HG03439 (cell line): ENCODE measurements at regions not wholly inside any gene's neighbourhood (a gene's known extent, or its start where the extent isn't known, plus 50 kb on each side); places are given as distances from the start of the nearest gene placed in this dataset.

Experiments used
- ATAC-seq: cut with Tn5 transposase; IDR thresholded peaks from one replicate; pipeline ENCODE4 v1.9.1; 2021; ENCODE audit warnings: mild to moderate bottlenecking, moderate library complexity; ENCODE audit not compliant: unreplicated experiment

DNA sequence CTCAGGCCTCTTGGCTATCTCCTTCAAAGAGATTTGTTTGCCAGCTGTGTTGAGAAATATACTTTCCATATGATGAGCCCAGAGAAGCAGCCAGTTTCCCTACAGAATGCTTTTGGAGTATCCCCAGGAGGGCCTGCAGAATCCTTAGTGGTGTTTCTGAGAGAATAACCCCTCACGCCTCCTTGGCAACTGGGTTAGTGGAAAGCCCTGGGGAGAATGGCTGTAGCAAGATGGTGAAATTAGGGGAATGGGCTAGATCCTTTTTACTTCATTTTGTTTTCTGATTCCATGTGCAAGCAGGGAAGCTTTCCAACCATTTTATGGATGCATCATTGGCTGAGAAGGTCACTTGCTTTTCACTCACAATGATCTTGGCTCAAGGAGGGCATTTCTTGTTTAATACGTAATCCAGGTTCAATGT is 364.6 kb downstream of the DMRT2 start:
- no peak for ATAC-seq

- ATAC-seq = no peak
Observed at GRCh38 chr9:1415146-1415545, 365.0 kb downstream of the DMRT2 start.

DNA sequence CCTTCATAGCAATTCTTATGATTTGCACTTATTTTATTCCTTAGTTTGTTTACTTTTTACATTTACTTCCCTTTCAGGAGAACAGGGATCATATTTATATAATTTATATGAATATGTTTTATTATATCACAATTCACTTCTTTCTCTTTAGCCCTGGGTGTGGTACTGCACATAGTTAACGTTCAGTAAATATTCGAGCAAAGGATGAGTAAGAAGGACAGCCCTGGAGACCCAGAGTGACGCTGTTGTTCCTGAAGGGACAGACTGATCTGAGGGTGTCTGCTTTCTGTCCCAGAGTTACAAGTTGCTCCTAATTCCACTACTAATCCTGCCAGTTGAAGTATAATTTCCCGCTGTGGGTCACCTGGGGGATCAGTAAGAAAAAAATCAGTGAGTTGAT is 366.1 kb downstream of the DMRT2 start:
- no peak for ATAC-seq

DNA sequence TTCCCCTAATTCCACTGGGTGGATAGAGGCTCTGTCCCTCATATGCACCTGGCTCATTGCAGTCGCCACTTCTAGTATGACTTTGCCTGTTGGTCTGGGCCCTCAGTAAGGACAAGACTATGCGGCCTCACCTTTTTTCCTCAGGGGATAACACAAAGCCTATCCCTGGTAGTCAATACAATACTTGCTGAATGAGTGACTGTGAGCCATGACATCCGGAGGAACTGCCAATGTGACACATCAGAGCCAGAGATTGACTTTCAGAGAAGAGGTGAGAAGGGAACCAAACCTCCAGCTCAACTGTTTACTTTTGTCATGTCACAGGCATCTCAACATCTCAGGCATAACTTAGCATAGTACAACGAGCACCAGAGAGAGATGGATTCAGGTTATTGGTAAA is 371.3 kb downstream of the DMRT2 start:
- no peak for ATAC-seq

GRCh38 chr9:1427875-1428274 is 377.7 kb downstream of the DMRT2 start:
- no peak for ATAC-seq

DNA sequence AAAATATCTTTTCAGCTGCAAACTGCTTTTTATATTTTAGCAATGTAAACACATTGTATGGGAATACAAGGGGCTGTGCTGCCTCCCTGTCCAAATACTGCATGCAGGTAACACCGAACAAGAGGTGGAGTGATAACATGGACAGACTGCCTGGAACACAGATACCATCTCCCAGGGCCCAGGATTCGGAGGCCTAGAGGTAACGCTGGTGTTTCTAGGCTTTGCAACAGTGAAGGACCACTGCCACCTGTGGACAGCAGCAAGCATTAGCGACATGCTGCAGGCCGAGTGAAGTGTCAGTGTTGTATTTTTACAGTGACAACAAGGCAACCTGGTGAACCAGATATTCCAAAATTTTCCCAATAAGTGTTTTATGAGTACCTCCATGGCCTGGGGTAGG is 379.1 kb downstream of the DMRT2 start:
- ATAC-seq = no peak

DNA sequence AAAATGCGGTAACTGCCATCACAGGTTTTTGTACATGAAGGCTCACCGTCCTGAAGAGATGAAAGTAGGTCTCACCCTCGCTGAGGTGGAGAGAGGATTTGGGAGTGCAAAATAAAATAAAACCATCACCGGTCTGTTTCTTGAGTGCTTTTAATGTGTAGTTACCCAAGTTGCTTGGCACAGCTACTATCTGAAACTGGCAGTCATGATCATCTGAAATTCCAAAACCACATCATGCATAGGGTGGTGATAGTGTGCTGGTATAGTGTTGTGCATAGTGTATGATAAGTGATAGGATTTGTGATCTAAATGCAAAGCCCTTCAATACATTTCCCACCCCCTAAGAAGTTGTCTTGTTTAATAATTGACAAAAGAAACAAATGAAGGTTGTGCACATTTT is 381.3 kb downstream of the DMRT2 start:
- ATAC-seq = no peak

GRCh38 chr9:1434052-1434767 is 384.1 kb downstream of the DMRT2 start:
- no peak for ATAC-seq

DNA sequence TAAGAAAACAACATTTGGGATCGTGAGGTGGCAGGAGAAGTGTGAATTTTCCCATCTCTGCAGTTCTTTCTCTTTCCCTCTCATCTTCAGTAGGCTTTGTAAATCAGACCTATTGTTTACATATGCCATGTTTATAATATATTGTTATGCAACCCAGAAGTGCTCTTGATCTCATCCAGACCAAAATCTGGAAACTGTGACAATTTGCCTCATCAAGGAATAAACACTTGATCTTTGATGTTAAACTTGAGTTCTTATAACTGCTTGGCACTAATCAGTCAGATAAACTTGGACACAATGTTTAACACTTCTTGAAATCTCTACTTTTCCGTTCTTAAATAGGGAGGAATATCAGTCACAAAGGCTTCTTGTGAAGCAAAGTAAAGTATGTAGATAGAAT is 384.7 kb downstream of the DMRT2 start:
- ATAC-seq = no peak

- ATAC-seq = no peak
Observed at GRCh38 chr9:1440256-1440655, 390.1 kb downstream of the DMRT2 start.

DNA sequence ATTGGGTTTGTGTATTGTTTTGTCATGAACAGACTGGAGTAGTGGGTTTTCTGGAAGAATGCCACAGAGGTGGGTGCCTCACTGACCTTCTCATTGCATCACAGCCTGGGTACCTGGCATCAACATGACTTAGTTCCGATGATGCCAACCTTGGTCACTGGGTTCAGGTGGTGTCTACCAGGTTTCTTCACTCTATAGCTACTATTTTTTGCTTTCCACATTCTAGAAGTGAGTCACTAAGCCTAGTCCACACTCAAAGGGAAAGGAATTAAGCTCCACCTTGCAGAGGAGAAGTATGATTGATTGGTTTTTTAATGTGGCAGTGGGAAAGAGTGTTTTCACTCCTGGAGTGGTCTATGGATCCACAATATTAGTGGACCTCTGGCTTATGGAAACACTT is 391.9 kb downstream of the DMRT2 start:
- no peak for ATAC-seq

DNA sequence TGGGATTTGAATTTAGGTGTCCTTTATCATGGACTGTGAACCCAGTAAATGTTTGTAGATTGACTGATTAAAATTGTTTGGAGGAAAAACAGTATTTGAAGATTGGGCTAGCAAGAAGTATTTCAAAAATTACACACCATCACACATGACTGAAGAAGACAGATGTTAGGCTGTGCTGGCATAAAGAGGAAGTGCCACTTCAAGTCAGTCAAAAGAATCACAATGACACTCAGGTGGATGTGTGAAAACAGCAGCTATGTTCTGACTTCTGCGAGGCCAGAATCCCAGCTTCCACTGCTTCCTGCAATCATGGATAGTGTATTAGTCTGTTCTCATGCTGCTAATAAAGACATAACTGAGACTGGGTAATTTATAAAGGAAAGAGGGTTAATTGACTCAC is 393.3 kb downstream of the DMRT2 start:
- no peak for ATAC-seq

DNA sequence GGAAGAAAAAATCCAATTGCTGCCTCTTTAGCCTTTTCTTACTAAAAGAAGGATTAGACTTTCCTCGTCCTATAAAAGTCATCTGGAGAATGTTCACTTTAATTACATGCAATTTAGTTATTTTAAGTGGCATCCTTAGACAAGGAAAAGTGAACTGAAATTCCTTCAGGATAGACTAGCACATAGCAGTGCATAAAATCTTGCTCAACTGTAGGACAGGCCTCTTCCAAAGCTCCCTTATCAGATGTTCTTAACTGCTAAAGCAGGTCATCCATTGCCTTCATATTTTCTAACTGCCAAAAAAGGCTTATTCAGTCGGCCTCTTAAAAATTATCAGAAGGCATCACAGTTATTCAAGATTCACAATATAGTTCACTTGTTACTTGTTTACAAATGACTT is 396.5 kb downstream of the DMRT2 start:
- ATAC-seq = no peak

DNA sequence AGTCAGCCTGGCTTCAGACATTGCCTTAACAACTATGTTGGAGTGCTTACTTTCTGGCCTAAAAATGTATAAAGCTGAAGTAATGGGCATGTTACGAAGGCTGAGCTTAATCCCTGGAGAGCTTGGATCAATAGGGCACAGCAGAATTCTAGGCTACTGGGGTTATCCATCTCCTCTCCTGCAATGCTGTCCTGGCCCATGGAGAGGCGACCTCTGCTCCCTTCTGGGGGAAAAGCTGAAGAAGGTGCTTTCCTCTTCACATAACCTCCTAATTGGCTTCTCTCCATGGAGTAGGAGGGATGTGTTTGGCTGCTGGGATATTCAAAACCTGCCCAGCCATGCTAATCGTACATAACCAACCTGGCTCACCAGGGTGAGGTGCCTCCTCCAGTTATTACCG is 403.5 kb downstream of the DMRT2 start:
- ATAC-seq = no peak

- ATAC-seq = no peak
Observed at GRCh38 chr9:1454211-1454610, 404.1 kb downstream of the DMRT2 start.

DNA sequence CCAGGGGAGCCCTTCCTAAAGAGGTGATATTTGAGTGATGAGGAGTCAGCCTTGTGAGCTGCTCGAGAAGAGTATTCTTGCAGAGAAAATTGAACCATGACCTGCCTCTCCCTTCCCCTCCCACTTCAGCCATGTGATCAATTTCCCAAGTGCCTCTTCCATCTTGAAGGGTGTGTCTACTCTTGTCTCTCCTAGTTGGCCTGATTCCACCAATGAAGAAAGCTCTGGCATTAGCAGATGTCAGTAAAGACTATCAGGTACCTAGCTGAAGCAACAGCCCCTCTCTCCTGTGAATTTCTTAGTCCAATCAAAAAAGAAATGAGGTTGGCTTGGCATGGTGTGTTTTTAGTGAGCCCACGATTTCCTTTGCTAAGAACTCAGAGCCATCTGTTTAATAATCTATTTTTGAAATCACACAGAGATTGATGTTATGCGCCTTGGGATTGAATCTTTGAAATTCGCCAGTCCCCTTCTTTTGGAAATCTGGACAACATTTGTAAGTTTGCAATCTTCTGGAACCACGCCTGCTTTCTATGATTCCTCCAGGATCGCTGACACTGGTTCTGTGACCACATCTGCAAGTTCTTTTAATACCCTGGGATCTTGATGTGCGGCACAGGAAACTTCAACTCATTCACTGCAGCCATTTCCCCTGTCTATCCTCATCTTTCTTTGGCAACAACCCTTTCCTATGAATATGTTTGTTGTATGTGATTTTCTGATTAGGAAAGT is 404.6 kb downstream of the DMRT2 start:
- no peak for ATAC-seq

DNA sequence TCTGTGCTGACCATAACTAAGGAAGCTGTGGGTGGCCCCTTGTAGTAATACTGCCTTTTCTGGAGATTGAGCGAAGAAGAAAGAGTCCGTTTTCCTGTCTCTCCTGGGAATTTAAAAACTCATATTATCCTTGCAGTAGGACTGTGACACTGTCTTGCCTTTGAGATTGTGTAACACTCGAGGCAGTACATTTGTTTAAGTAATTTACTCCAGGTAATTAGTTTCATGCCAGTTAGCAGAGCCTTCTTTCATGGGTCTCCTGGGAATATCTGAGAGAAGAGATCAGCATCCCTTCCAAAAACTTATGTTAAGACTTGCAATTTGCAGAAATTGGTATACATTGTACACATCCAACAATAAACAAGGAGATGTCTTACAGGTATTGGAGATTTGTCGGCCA is 405.6 kb downstream of the DMRT2 start:
- ATAC-seq = no peak

GRCh38 chr9:1456301-1457024 is 406.3 kb downstream of the DMRT2 start:
- no peak for ATAC-seq

DNA sequence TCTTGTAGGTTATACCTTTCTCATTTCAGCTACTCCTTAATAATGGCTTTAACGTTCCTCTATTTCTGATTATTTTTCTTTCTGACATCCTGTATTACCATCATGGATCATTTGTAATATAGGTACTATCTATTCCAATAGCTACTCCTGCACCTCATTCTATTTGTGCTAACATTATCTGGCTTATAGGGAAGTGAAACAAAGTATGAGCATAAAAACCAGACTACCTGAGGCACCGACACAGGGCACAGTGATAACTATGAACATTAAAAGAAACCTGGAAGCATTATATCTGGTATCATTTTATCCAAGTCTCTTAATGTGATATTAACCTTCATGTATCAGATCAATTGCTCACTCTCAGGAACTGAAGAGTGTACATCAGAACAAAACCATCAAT is 407.3 kb downstream of the DMRT2 start:
- no peak for ATAC-seq

- no peak for ATAC-seq
Observed at GRCh38 chr9:1458503-1458902, 408.3 kb downstream of the DMRT2 start.

GRCh38 chr9:1460143-1460769 is 410.1 kb downstream of the DMRT2 start:
- ATAC-seq = peak; percentile 74

- no peak for ATAC-seq
Observed at GRCh38 chr9:1461812-1462211, 411.7 kb downstream of the DMRT2 start.
